Karpas-422 (cell line): ENCODE measurements at regions not wholly inside any gene's neighbourhood (a gene's known extent, or its start where the extent isn't known, plus 50 kb on each side); places are given as distances from the start of the nearest gene placed in this dataset.
"Not testable (repeated sequence)": the region's sequence is repeated elsewhere in the genome, so short reads cannot be mapped to it uniquely, and the experiment has no call there.

ENCODE experiments used
- DNase-seq: peaks from one replicate; pipeline ENCODE4 v3.0.0-alpha.2; 2015
- H2AFZ ChIP-seq: fragments of 200-600 bp; sonication (generic); 2 replicates; pipeline ENCODE4 v1.6.1; 2014; ENCODE audit warnings: antibody characterized with exemption, low read length, mixed read lengths
- H3K27ac ChIP-seq: fragments of 200-600 bp; sonication (generic); 2 replicates; pipeline ENCODE4 v1.5.1; 2014; ENCODE audit warnings: mild to moderate bottlenecking, low read length, moderate library complexity
- H3K27me3 ChIP-seq: fragments of 200-600 bp; sonication (generic); 2 replicates; pipeline ENCODE4 v1.6.1; 2014; ENCODE audit warnings: low read length, mixed read lengths
- H3K36me3 ChIP-seq: fragments of 200-600 bp; sonication (generic); 2 replicates; pipeline ENCODE4 v1.6.1; 2014; ENCODE audit warnings: low read length, mixed read lengths; ENCODE audit not compliant: insufficient read depth
- H3K4me1 ChIP-seq: fragments of 200-600 bp; sonication (generic); 2 replicates; pipeline ENCODE4 v1.6.1; 2014; ENCODE audit warnings: mild to moderate bottlenecking, low read length, mixed read lengths
- H3K4me2 ChIP-seq: fragments of 200-600 bp; sonication (generic); 2 replicates; pipeline ENCODE4 v1.6.1; 2014; ENCODE audit warnings: low read length, low read depth, mild to moderate bottlenecking; ENCODE audit not compliant: poor library complexity, severe bottlenecking
- H3K4me3 ChIP-seq: fragments of 200-600 bp; sonication (generic); 2 replicates; pipeline ENCODE4 v1.5.1; 2014; ENCODE audit warnings: mild to moderate bottlenecking, antibody characterized with exemption, low read length, mixed read lengths
- H3K79me2 ChIP-seq: fragments of 200-600 bp; sonication (generic); 2 replicates; pipeline ENCODE4 v1.6.1; 2014; ENCODE audit warnings: mild to moderate bottlenecking, low read length, mixed read lengths
- H3K9ac ChIP-seq: fragments of 200-600 bp; sonication (generic); 2 replicates; pipeline ENCODE4 v1.6.0; 2014; ENCODE audit warnings: low read length
- H3K9me2 ChIP-seq: fragments of 200-600 bp; sonication (generic), shearing (Covaris generic); replicated peaks from 2 replicates; pipeline ENCODE4 v1.6.0; 2014; ENCODE audit warnings: mild to moderate bottlenecking, low read length, moderate library complexity; ENCODE audit not compliant: insufficient read depth
- H3K9me3 ChIP-seq: fragments of 300-700, 200-600 bp; sonication (generic); 2 replicates; pipeline ENCODE4 v1.6.1; 2014; ENCODE audit warnings: low read length, mixed read lengths
- H4K20me1 ChIP-seq: fragments of 200-600 bp; sonication (generic); 2 replicates; pipeline ENCODE4 v1.6.1; 2014; ENCODE audit warnings: mild to moderate bottlenecking, antibody characterized with exemption, low read length, low read depth; ENCODE audit not compliant: insufficient read depth

- Histone ChIP-seq H3K36me3 (no peaks in the 10 kb centered on the region), H3K4me2 (no peak overlapping the region), H3K4me1 (peaks cover 27% of the 10 kb centered on the region), H3K4me3 (no peak overlapping the region), H3K79me2 (no peaks in the 10 kb centered on the region), H3K9me2 (no peaks in the 10 kb centered on the region), H3K9ac (no peak overlapping the region), H3K9me3 (no peaks in the 10 kb centered on the region), H4K20me1 (no peaks in the 10 kb centered on the region), H2AFZ (no peak overlapping the region), H3K27ac (no peak overlapping the region), H3K27me3 (no peaks in the 10 kb centered on the region)
- DNase-seq, result no peak
These were observed 64.7 kb downstream of the KCNJ18 start for GRCh38 chr17:21756856-21757619.

- H2AFZ ChIP-seq, result not testable (repeated sequence)
These were observed 67.3 kb downstream of the KCNJ18 start for GRCh38 chr17:21759636-21760035.

GRCh38 chr17:21763738-21764340, 71.5 kb downstream of the KCNJ18 start:
- not testable (repeated sequence) for H3K27me3 ChIP-seq, H3K79me2 ChIP-seq, H3K9me2 ChIP-seq, H3K27ac ChIP-seq, H3K4me3 ChIP-seq, H2AFZ ChIP-seq, H3K36me3 ChIP-seq, H3K9ac ChIP-seq, H3K9me3 ChIP-seq, DNase-seq, H4K20me1 ChIP-seq
- Histone ChIP-seq H3K4me1 (peaks cover 63% of the 10 kb centered on the region), H3K4me2 (peak overlapping the region; percentile 65)

More at GRCh38 chr17:21759636-21760035, 67.3 kb downstream of the KCNJ18 start:
- not testable (repeated sequence) for H3K9ac ChIP-seq, H4K20me1 ChIP-seq, H3K4me3 ChIP-seq, H3K79me2 ChIP-seq, DNase-seq, H3K9me3 ChIP-seq, H3K36me3 ChIP-seq, H3K9me2 ChIP-seq, H3K27me3 ChIP-seq
- Histone ChIP-seq H3K4me2 (peak overlapping the region; percentile 29), H3K4me1 (peaks cover 47% of the 10 kb centered on the region), H3K27ac (peak overlapping the region; percentile 62)

GRCh38 chr17:21765651-21766290, 73.4 kb downstream of the KCNJ18 start:
- H3K9me2 ChIP-seq, H3K27me3 ChIP-seq, H3K79me2 ChIP-seq, H3K9ac ChIP-seq, H3K4me3 ChIP-seq, H3K27ac ChIP-seq, DNase-seq, H2AFZ ChIP-seq, H3K9me3 ChIP-seq, H3K4me2 ChIP-seq, H4K20me1 ChIP-seq, H3K36me3 ChIP-seq: not testable (repeated sequence)
- H3K4me1 ChIP-seq, result peaks cover 51% of the 10 kb centered on the region

- not testable (repeated sequence) for H3K9me3 ChIP-seq, H4K20me1 ChIP-seq, H3K27me3 ChIP-seq
These were observed 74.2 kb downstream of the KCNJ18 start for GRCh38 chr17:21766565-21766964.

GRCh38 chr17:21767162-21768156, 75.1 kb downstream of the KCNJ18 start:
- not testable (repeated sequence) for H3K9ac ChIP-seq, H3K36me3 ChIP-seq, H3K79me2 ChIP-seq, H3K4me3 ChIP-seq, H2AFZ ChIP-seq, H3K9me2 ChIP-seq, H4K20me1 ChIP-seq, DNase-seq, H3K9me3 ChIP-seq, H3K27me3 ChIP-seq
- H3K4me2 ChIP-seq, result peak overlapping the region; percentile 32
- peaks cover 41% of the 10 kb centered on the region for H3K4me1 ChIP-seq
- peak overlapping the region; percentile 68 for H3K27ac ChIP-seq

More at GRCh38 chr17:21766565-21766964, 74.2 kb downstream of the KCNJ18 start:
- not testable (repeated sequence) for H3K9ac ChIP-seq, H3K27ac ChIP-seq, DNase-seq, H2AFZ ChIP-seq, H3K79me2 ChIP-seq, H3K4me3 ChIP-seq, H3K9me2 ChIP-seq, H3K36me3 ChIP-seq, H3K4me2 ChIP-seq
- H3K4me1 ChIP-seq, result peaks cover 50% of the 10 kb centered on the region

GRCh38 chr17:21768244-21768643, 75.9 kb downstream of the KCNJ18 start:
- H3K36me3 ChIP-seq, H2AFZ ChIP-seq, H3K79me2 ChIP-seq, H3K9me2 ChIP-seq, H4K20me1 ChIP-seq, H3K9ac ChIP-seq, DNase-seq, H3K9me3 ChIP-seq, H3K27ac ChIP-seq, H3K4me3 ChIP-seq, H3K27me3 ChIP-seq: not testable (repeated sequence)
- Histone ChIP-seq H3K4me2 (peak overlapping the region; percentile 32), H3K4me1 (peaks cover 33% of the 10 kb centered on the region)
